ENCODE measurements at regions not wholly inside any gene's neighbourhood (a gene's known extent, or its start where the extent isn't known, plus 50 kb on each side); places are given as distances from the start of the nearest gene placed in this dataset.

DNA sequence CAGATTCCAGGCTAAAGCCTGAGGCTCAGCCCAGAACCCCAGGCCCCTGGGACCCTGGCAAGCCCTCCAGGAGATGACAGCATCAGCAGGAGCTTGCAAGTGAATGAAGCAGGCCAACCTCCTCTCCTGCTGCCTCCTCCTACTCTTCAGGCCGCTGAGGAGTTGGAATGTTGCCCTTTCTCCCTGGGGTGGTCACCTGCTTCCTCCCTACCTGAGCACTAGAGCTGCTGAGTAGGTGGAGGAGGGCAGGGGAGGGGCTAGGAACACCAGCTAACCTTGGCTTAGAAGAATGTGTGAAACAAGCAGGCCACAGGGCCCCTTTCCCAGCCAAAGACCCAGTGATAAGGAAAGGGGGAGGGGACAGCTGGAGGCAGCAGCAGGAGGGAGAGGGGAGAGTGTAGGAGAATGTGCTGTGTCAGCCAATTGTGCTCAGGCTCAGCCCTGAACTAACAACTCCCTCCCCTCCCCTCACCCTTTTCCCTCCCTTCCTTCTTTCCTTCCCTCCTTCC is 58.0 kb downstream of the PJA1 start:
- intact Hi-C loops (cut with DNase I; ENCODE audit: low total_unique reads) = no loop called here
- Histone ChIP-seq H3K27me3 (peaks cover 0 to 15% (median 0%) of the 10 kb centered on the region in 3 donors), H3K36me3 (no peaks in the 10 kb centered on the region), H3K27ac (no peak overlapping the region), H3K4me3 (no peak overlapping the region), H3K9me3 (no peaks in the 10 kb centered on the region), H3K4me1 (no peaks in the 10 kb centered on the region)
- peak; percentile 27 to 86 for DNase-seq
- WGBS, 5 donors = 0 to 27% (median 17%) methylated on average over 1 of the region's 1 CpG
- TF ChIP-seq EP300 (IDR thresholded peaks at IDR 0.05) (no peak), POLR2AphosphoS5 (IDR thresholded peaks at IDR 0.05) (no peak), POLR2A (IDR thresholded peaks at IDR 0.05) (no peak)
- TF ChIP-seq, protein P1, sequence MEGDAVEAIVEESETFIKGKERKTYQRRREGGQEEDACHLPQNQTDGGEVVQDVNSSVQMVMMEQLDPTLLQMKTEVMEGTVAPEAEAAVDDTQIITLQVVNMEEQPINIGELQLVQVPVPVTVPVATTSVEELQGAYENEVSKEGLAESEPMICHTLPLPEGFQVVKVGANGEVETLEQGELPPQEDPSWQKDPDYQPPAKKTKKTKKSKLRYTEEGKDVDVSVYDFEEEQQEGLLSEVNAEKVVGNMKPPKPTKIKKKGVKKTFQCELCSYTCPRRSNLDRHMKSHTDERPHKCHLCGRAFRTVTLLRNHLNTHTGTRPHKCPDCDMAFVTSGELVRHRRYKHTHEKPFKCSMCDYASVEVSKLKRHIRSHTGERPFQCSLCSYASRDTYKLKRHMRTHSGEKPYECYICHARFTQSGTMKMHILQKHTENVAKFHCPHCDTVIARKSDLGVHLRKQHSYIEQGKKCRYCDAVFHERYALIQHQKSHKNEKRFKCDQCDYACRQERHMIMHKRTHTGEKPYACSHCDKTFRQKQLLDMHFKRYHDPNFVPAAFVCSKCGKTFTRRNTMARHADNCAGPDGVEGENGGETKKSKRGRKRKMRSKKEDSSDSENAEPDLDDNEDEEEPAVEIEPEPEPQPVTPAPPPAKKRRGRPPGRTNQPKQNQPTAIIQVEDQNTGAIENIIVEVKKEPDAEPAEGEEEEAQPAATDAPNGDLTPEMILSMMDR (IDR thresholded peaks at IDR 0.05) = no peak

DNA sequence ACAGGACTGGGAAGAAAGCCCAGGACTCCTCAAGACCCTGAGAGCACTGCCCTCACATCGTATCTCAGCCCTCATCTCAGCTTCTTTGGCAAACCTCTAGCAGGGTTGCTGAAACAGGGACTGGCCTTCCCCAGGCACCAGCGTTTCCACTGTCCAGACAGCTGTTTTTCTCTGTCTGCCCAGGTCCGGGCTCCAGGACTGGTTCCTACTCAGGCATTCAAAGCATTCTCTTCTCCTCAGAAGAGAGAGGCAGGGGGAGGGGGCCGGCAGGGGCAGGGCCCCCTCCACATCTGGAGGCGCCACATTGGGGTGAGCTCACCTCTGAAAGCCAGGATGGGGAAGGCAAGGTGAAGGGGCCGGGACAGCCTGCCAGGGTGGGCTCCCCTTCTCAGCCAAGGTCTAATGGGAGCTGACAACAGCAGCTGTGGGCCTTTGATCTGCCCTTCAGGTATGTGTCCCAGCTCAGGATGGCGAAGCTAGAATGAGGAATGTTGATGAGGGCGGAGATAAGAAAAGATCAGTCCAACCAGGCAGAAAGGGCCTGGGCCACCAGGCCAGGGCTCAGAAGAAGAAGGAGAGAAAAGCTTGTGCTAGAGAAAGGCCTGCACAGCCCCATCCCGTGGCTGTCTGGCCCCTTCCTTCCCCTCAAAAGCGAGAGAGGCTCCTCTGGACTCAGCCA is 60.4 kb downstream of the PJA1 start:
- Histone ChIP-seq H3K27me3 (peaks cover 0 to 22% (median 0%) of the 10 kb centered on the region in 3 donors), H3K4me1 (no peaks in the 10 kb centered on the region), H3K27ac (no peak overlapping the region), H3K4me3 (no peak overlapping the region), H3K36me3 (no peaks in the 10 kb centered on the region), H3K9me3 (no peaks in the 10 kb centered on the region)
- 68 to 82% (median 70%) methylated on average over 7 to 10 of the region's 10 CpGs for WGBS, 5 donors
- no peak for DNase-seq
- intact Hi-C loops (cut with DNase I; ENCODE audit: low total_unique reads) = no loop called here
- no peak for TF ChIP-seq POLR2A (IDR thresholded peaks at IDR 0.05)
- TF ChIP-seq EP300 (IDR thresholded peaks at IDR 0.05) = no peak
- no peak for TF ChIP-seq POLR2AphosphoS5 (IDR thresholded peaks at IDR 0.05)

DNA sequence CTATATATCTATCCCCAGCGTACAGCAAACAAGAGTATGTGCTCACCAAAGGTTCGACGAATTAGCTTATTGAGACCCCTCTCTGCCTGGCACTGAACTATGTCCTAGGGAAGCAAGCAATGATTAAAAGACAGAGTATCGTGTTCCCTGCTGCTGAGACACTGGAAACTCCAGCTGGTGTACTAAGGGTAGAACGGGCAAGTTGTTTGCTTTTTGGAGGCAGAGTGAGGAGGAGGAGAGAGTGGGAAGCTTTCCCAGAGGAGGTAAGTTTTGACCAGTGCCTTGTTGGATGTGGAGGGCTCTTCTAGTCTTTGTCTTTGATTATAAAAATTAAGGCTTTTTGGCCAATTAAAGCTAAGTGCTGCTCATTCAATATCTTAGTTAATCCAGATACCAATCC is 61.7 kb downstream of the PJA1 start:
- Histone ChIP-seq H3K9me3 (no peaks in the 10 kb centered on the region), H3K27me3 (peaks cover 0 to 18% (median 0%) of the 10 kb centered on the region in 3 donors), H3K27ac (no peak overlapping the region), H3K4me3 (no peak overlapping the region), H3K36me3 (no peaks in the 10 kb centered on the region), H3K4me1 (no peaks in the 10 kb centered on the region)
- intact Hi-C loops (cut with DNase I; ENCODE audit: low total_unique reads) = no loop called here
- 68 to 77% (median 75%) methylated on average over 5 of the region's 5 CpGs for WGBS, 5 donors
- DNase-seq = no peak
- TF ChIP-seq, protein P1 (IDR thresholded peaks at IDR 0.05) = no peak
- TF ChIP-seq EP300 (IDR thresholded peaks at IDR 0.05) (no peak), POLR2A (IDR thresholded peaks at IDR 0.05) (no peak), POLR2AphosphoS5 (IDR thresholded peaks at IDR 0.05) (no peak)

DNA sequence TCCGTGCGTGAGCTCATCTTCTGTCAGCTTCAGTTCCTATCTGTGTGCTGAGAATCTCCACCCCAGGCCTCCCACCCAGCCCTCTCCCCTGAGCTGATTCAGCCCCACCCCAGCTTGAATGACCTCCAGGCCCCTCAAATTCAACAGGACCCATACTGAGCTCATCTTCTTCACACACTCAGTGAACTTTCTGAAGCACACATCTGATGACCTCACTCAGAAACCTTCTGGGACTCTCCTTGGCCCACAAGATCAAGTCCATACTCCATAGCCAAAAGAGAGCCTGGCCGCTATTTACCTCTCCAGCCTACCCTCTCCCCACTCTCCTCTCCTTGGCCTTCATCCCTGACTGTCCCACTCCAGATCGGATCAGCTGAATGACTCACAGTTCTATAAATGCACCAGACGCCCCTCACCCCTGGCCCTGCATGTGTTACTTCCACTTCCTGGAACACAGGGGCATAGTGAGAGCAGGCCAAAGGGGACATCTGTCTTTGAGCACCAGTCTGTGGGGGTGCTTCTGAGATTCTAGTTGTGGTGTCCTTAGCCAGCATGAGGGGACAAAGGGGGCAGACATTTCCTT is 62.5 kb downstream of the PJA1 start:
- Histone ChIP-seq H3K27me3 (peaks cover 0 to 18% (median 0%) of the 10 kb centered on the region in 3 donors), H3K4me3 (no peak overlapping the region), H3K9me3 (no peaks in the 10 kb centered on the region), H3K27ac (no peak overlapping the region), H3K36me3 (no peaks in the 10 kb centered on the region), H3K4me1 (no peaks in the 10 kb centered on the region)
- WGBS, 5 donors = 61 to 84% (median 77%) methylated on average over 4 to 5 of the region's 5 CpGs
- TF ChIP-seq, protein P1 (IDR thresholded peaks at IDR 0.05) = no peak
- TF ChIP-seq EP300 (IDR thresholded peaks at IDR 0.05) = no peak
- no peak for TF ChIP-seq POLR2A (IDR thresholded peaks at IDR 0.05)
- no peak for TF ChIP-seq POLR2AphosphoS5 (IDR thresholded peaks at IDR 0.05)
- DNase-seq = no peak
- intact Hi-C loops (cut with DNase I; ENCODE audit: low total_unique reads) = no loop called here

All from stomach (tissue), 8 donors.